Endothelial cell of umbilical vein (primary cell): ENCODE measurements at regions not wholly inside any gene's neighbourhood (a gene's known extent, or its start where the extent isn't known, plus 50 kb on each side); places are given as distances from the start of the nearest gene placed in this dataset.

ENCODE experiments used
- BruUV-seq: library from RNA; stranded (reverse); fragments of 400-500 nt; replicated peaks from 2 replicates; lab custom pipeline; 2021; lab: Mats Ljungman, UMichigan
- CTCF ChIA-PET: fragments of 300-600, 350-600 bp; sonication (Branson Sonifier 250); formaldehyde crosslinking; loops from one replicate; lab custom pipeline; 2021; ENCODE audit warnings: antibody characterized with exemption, inconsistent platforms; lab: Charles Lee
- POLR2A ChIA-PET: fragments of 300-600, 350-600 bp; sonication (Branson Sonifier 250); formaldehyde crosslinking; loops from one replicate; lab custom pipeline; 2021; ENCODE audit warnings: antibody characterized with exemption, inconsistent platforms; lab: Charles Lee
- DNase-seq: peaks from one replicate; pipeline ENCODE4 v3.0.0-alpha.2; 2011; ENCODE audit warnings: low read depth, low spot score
- FAIRE-seq: peaks from 2 replicates; lab custom pipeline; 2011; peaks lifted over from hg19 to GRCh38; lab: Jason Lieb, UNC
- H2AFZ ChIP-seq: 2 replicates; pipeline ENCODE4 v1.6.0; 2012; ENCODE audit warnings: low read depth, low read length, control low read depth, inconsistent platforms
- H3K27ac ChIP-seq: 2 replicates; pipeline ENCODE4 v1.5.1; 2011; ENCODE audit warnings: low read depth, mild to moderate bottlenecking, control low read depth, low read length, moderate library complexity; ENCODE audit not compliant: insufficient read depth
- H3K27me3 ChIP-seq, 2 experiments: 2 replicates each; pipeline versions ENCODE4 v1.6.0 to v1.6.1; 2011; ENCODE audit warnings: low read length in 2 of 2, mixed read lengths in 1 of 2; ENCODE audit not compliant: control insufficient read depth in 2 of 2, insufficient read depth in 2 of 2
- H3K36me3 ChIP-seq, 2 experiments: 2 replicates in 1 of 2; 3 replicates in 1 of 2; pipeline ENCODE4 v1.5.1; 2011; ENCODE audit warnings: low read length in 2 of 2, mild to moderate bottlenecking in 1 of 2, moderate library complexity in 1 of 2; ENCODE audit not compliant: control insufficient read depth in 2 of 2, insufficient read depth in 2 of 2; ENCODE audit errors: extremely low read depth in 1 of 2
- H3K4me1 ChIP-seq: 3 replicates; pipeline ENCODE4 v1.5.1; 2011; ENCODE audit warnings: mild to moderate bottlenecking, low read length; ENCODE audit not compliant: control insufficient read depth, insufficient read depth; ENCODE audit errors: extremely low read depth
- H3K4me2 ChIP-seq: 2 replicates; pipeline ENCODE4 v1.6.1; 2011; ENCODE audit warnings: low read length, control low read depth, mixed read lengths; ENCODE audit not compliant: insufficient read depth
- H3K4me3 ChIP-seq, 3 experiments: fragments of 200-600 bp in 1 of 3; sonication (generic), shearing (Covaris generic) in 1 of 3; replicated peaks in 1 of 3; 2 replicates each; pipeline ENCODE4 v1.5.1; 2011 to 2016; ENCODE audit warnings: control low read depth in 3 of 3, low read length in 3 of 3, mild to moderate bottlenecking in 2 of 3, inconsistent platforms in 1 of 3, low read depth in 1 of 3, moderate library complexity in 1 of 3; ENCODE audit not compliant: insufficient read depth in 1 of 3
- H3K79me2 ChIP-seq: 2 replicates; pipeline ENCODE4 v1.6.0; 2012; ENCODE audit warnings: low read length, inconsistent platforms; ENCODE audit not compliant: control insufficient read depth, insufficient read depth
- H3K9ac ChIP-seq: replicated peaks from 2 replicates; pipeline ENCODE3; 2011; ENCODE audit warnings: low read length, control low read depth; ENCODE audit not compliant: insufficient read depth; ENCODE audit errors: extremely low read depth
- H3K9me1 ChIP-seq: replicated peaks from 3 replicates; pipeline ENCODE4 v1.6.0; 2011; ENCODE audit warnings: mild to moderate bottlenecking, low read length; ENCODE audit not compliant: control insufficient read depth, insufficient read depth; ENCODE audit errors: extremely low read depth
- H3K9me3 ChIP-seq: replicated peaks from 2 replicates; pipeline ENCODE4 v1.5.1; 2012; ENCODE audit warnings: low read length, inconsistent platforms; ENCODE audit not compliant: control insufficient read depth, insufficient read depth
- H4K20me1 ChIP-seq: replicated peaks from 2 replicates; pipeline ENCODE3; 2011; ENCODE audit warnings: mild to moderate bottlenecking, low read length; ENCODE audit not compliant: control insufficient read depth, insufficient read depth; ENCODE audit errors: extremely low read depth
- CTCF ChIP-seq, 2 donors: IDR thresholded peaks; 1 replicate in 1 of 2; 2 replicates in 1 of 2; pipeline ENCODE4 v1.5.1; 2011; ENCODE audit warnings: low read length in 2 of 2, mild to moderate bottlenecking in 2 of 2, moderate library complexity in 2 of 2, control low read depth in 1 of 2, inconsistent platforms in 1 of 2, low read depth in 1 of 2; ENCODE audit not compliant: insufficient read depth in 1 of 2; ENCODE audit errors: extremely low read depth in 1 of 2
- EZH2 ChIP-seq: IDR thresholded peaks from 2 replicates; pipeline ENCODE4 v1.6.1; 2012; ENCODE audit warnings: borderline replicate concordance, low read depth, mild to moderate bottlenecking, moderate library complexity, low read length, inconsistent platforms; ENCODE audit not compliant: severe bottlenecking
- FOS ChIP-seq: IDR thresholded peaks from 2 replicates; pipeline ENCODE4 v1.6.1; 2011; ENCODE audit warnings: mild to moderate bottlenecking, low read length, moderate library complexity, borderline replicate concordance; ENCODE audit not compliant: insufficient read depth
- GATA2 ChIP-seq: IDR thresholded peaks from 2 replicates; pipeline ENCODE4 v1.7.0; 2011; ENCODE audit warnings: low read depth, mild to moderate bottlenecking, moderate library complexity, mixed read lengths, low read length; ENCODE audit not compliant: insufficient read length, insufficient read depth
- JUN ChIP-seq: IDR thresholded peaks from 2 replicates; pipeline ENCODE4 v1.6.1; 2011; ENCODE audit warnings: borderline replicate concordance, low read depth; ENCODE audit not compliant: insufficient read length, insufficient read depth
- MAX ChIP-seq: IDR thresholded peaks from 2 replicates; pipeline ENCODE4 v1.6.1; 2011; ENCODE audit not compliant: insufficient read depth, insufficient read length
- MYC ChIP-seq: IDR thresholded peaks from one replicate; pipeline ENCODE4 v1.6.1; 2011; ENCODE audit warnings: mild to moderate bottlenecking, low read depth, low read length
- POLR2A ChIP-seq: IDR thresholded peaks from 2 replicates; pipeline ENCODE4 v1.6.1; 2012; ENCODE audit warnings: low read depth, mild to moderate bottlenecking, control low read depth, low read length
- POLR2AphosphoS5 ChIP-seq: IDR thresholded peaks from 2 replicates; pipeline ENCODE4 v1.6.1; 2012; ENCODE audit warnings: low read depth, mild to moderate bottlenecking, control low read depth, low read length, moderate library complexity; ENCODE audit not compliant: insufficient read depth
- dilution Hi-C: fragments of 300-500 bp; cut with MboI; formaldehyde crosslinking; loops from one replicate; pipeline ENCODE4 v1.15.0; 2019; ENCODE audit warnings: low sequenced_read_pairs; ENCODE audit not compliant: extremely low pct_ligation_motif_present
- intact Hi-C: fragments of 100-400 bp; cut with micrococcal nuclease; formaldehyde crosslinking; loops from one replicate; pipeline ENCODE4 v1.10.0; 2022

- Histone ChIP-seq H3K36me3 (no peaks in the 10 kb centered on the region), H3K27me3 (peaks cover 0 to 2% of the 10 kb centered on the region in 2 experiments), H2AFZ (no peak overlapping the region), H3K9me1 (no peaks in the 10 kb centered on the region), H3K9ac (no peak overlapping the region), H3K9me3 (no peaks in the 10 kb centered on the region), H3K79me2 (no peaks in the 10 kb centered on the region), H3K4me1 (no peaks in the 10 kb centered on the region), H3K27ac (no peak overlapping the region), H3K4me3 (no peak overlapping the region), H4K20me1 (no peaks in the 10 kb centered on the region), H3K4me2 (no peak overlapping the region)
- ChIA-PET CTCF (no interaction called here), POLR2A (no interaction called here)
- no peak for TF ChIP-seq CTCF (IDR thresholded peaks at IDR 0.05; ENCODE audit: extremely low read depth in 1 of 2, insufficient read depth in 1 of 2, low read depth in 1 of 2, low read length in 2 of 2)
- TF ChIP-seq MAX, result no peak
- no peak for TF ChIP-seq JUN
- no peak for TF ChIP-seq GATA2
- no peak for TF ChIP-seq POLR2A
- TF ChIP-seq FOS, result no peak
- TF ChIP-seq MYC, result no peak
- no peak for TF ChIP-seq POLR2AphosphoS5
- no peak for TF ChIP-seq EZH2
- FAIRE-seq, result no peak
- no peak for DNase-seq
- dilution Hi-C loops (loop anchor here (25.0 kb wide), 1 partner anchor 557 kb away; no protein-coding TSS in a partner anchor), intact Hi-C loops (no loop called here)
- BruUV-seq, result no TSS peak
These were observed 138.3 kb downstream of the TMEM161B start for GRCh38 chr5:88130211-88130815.
